ENCODE measurements at regions not wholly inside any gene's neighbourhood (a gene's known extent, or its start where the extent isn't known, plus 50 kb on each side); places are given as distances from the start of the nearest gene placed in this dataset.

DNA sequence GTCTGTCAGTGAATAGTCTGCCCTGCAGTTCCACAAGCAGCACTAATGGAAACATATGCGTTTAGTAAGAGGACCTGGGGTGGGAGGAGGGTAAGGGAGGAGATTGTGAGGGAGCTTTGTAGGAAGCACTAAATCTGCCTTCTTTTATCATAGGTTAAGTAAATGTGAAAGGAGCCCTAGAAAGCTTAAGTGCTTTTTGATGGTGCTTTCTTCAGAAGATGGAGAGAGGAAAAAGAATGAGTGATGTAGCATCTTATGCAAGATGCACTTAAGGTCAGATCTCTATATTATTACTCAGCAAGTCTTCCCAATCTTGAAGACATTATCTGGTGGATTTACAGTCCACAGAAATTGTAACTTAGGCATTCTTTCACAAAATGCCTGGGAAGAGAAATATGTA is 322.7 kb downstream of the PDHA2 start:
- RAD21 ChIA-PET (ENCODE audit: unreplicated experiment), result no interaction called here
- FAIRE-seq (no peak), ATAC-seq (no peak), DNase-seq (ENCODE audit: low read depth, low spot score) (no peak)
- Histone ChIP-seq H3K27me3 (replicated peaks in 1 of 2; ENCODE audit: control insufficient read depth in 2 of 2, insufficient read depth in 2 of 2, low read length in 1 of 2) (no peaks in the 10 kb centered on the region), H3K79me2 (ENCODE audit: control insufficient read depth, insufficient read depth, low read length) (no peaks in the 10 kb centered on the region), H3K4me2 (ENCODE audit: control insufficient read depth, insufficient read depth) (no peak overlapping the region), H3K36me3 (ENCODE audit: control insufficient read depth in 2 of 2, insufficient read depth in 2 of 2, low read length in 1 of 2) (no peaks in the 10 kb centered on the region), H2AFZ (ENCODE audit: control insufficient read depth, low read depth, low read length) (no peak overlapping the region), H3K9me3 (replicated peaks; ENCODE audit: control insufficient read depth, insufficient read depth, low read length) (no peaks in the 10 kb centered on the region), H4K20me1 (ENCODE audit: control insufficient read depth, insufficient read depth) (no peaks in the 10 kb centered on the region), H3K9ac (ENCODE audit: control insufficient read depth, insufficient read depth, low read length) (no peak overlapping the region), H3K4me1 (ENCODE audit: control insufficient read depth, insufficient read depth, low read length) (no peaks in the 10 kb centered on the region), H3K27ac (ENCODE audit: control insufficient read depth, insufficient read depth) (no peak overlapping the region), H3K4me3 (no peak overlapping the region)
- SMC1A ChIA-PET (ENCODE audit: uncharacterized antibody, unreplicated experiment), result no interaction called here
- WGBS (ENCODE audit: insufficient coverage, insufficient replicate concordance, low lambda C conversion rate, missing lambda C conversion rate), result 0% methylated on average over 1 of the region's 1 CpG
- intact Hi-C loops (cut with micrococcal nuclease; ENCODE audit: unreplicated experiment), result no loop called here
- CTCF ChIA-PET, result no interaction called here
- POLR2A ChIA-PET, result no interaction called here
- BruUV-seq (replicated peaks), result no TSS peak
- in situ Hi-C loops (cut with MboI), result no loop called here
- TF ChIP-seq CREM (IDR thresholded peaks at IDR 0.05; ENCODE audit: low read depth) (no peak), SIX5 (IDR thresholded peaks at IDR 0.05; ENCODE audit: low read depth, low read length, severe bottlenecking) (no peak), STAT1 (conservative IDR thresholded peaks at IDR 0.05) (no peak), TCF12 (IDR thresholded peaks at IDR 0.05; ENCODE audit: low read depth, low read length) (no peak), ETV6 (conservative IDR thresholded peaks at IDR 0.05 in 1 of 2, IDR thresholded peaks at IDR 0.05 in 1 of 2; ENCODE audit: borderline replicate concordance in 1 of 2, low read depth in 1 of 2) (no peak), IRF3 (IDR thresholded peaks at IDR 0.05) (no peak), ATF7 (IDR thresholded peaks at IDR 0.05; ENCODE audit: low read depth) (no peak), HCFC1 (IDR thresholded peaks at IDR 0.05; ENCODE audit: low read length) (no peak), MAX (IDR thresholded peaks at IDR 0.05; ENCODE audit: low read depth, low read length) (no peak), BMI1 (IDR thresholded peaks at IDR 0.05; ENCODE audit: borderline replicate concordance) (no peak), TBL1XR1 (IDR thresholded peaks at IDR 0.05; ENCODE audit: low read depth, low read length) (no peak), ZNF207 (IDR thresholded peaks at IDR 0.05; ENCODE audit: borderline replicate concordance) (no peak), LARP7 (IDR thresholded peaks at IDR 0.05) (no peak), BACH1 (IDR thresholded peaks at IDR 0.05; ENCODE audit: borderline replicate concordance) (no peak), PML (IDR thresholded peaks at IDR 0.05; ENCODE audit: low read length) (no peak), RCOR1 (conservative IDR thresholded peaks at IDR 0.05; ENCODE audit: low read depth, low read length) (no peak), SPI1 (IDR thresholded peaks at IDR 0.05; ENCODE audit: borderline replicate concordance, insufficient read depth, low read depth, low read length) (no peak)
- TF ChIP-seq, protein P1, sequence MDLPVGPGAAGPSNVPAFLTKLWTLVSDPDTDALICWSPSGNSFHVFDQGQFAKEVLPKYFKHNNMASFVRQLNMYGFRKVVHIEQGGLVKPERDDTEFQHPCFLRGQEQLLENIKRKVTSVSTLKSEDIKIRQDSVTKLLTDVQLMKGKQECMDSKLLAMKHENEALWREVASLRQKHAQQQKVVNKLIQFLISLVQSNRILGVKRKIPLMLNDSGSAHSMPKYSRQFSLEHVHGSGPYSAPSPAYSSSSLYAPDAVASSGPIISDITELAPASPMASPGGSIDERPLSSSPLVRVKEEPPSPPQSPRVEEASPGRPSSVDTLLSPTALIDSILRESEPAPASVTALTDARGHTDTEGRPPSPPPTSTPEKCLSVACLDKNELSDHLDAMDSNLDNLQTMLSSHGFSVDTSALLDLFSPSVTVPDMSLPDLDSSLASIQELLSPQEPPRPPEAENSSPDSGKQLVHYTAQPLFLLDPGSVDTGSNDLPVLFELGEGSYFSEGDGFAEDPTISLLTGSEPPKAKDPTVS (IDR thresholded peaks at IDR 0.05; ENCODE audit: low read depth, low read length), result no peak
- TF ChIP-seq, protein P2, sequence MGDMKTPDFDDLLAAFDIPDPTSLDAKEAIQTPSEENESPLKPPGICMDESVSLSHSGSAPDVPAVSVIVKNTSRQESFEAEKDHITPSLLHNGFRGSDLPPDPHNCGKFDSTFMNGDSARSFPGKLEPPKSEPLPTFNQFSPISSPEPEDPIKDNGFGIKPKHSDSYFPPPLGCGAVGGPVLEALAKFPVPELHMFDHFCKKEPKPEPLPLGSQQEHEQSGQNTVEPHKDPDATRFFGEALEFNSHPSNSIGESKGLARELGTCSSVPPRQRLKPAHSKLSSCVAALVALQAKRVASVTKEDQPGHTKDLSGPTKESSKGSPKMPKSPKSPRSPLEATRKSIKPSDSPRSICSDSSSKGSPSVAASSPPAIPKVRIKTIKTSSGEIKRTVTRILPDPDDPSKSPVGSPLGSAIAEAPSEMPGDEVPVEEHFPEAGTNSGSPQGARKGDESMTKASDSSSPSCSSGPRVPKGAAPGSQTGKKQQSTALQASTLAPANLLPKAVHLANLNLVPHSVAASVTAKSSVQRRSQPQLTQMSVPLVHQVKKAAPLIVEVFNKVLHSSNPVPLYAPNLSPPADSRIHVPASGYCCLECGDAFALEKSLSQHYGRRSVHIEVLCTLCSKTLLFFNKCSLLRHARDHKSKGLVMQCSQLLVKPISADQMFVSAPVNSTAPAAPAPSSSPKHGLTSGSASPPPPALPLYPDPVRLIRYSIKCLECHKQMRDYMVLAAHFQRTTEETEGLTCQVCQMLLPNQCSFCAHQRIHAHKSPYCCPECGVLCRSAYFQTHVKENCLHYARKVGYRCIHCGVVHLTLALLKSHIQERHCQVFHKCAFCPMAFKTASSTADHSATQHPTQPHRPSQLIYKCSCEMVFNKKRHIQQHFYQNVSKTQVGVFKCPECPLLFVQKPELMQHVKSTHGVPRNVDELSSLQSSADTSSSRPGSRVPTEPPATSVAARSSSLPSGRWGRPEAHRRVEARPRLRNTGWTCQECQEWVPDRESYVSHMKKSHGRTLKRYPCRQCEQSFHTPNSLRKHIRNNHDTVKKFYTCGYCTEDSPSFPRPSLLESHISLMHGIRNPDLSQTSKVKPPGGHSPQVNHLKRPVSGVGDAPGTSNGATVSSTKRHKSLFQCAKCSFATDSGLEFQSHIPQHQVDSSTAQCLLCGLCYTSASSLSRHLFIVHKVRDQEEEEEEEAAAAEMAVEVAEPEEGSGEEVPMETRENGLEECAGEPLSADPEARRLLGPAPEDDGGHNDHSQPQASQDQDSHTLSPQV (IDR thresholded peaks at IDR 0.05), result no peak

Data from GM12878 (cell line).